ENCODE measurements at regions not wholly inside any gene's neighbourhood (a gene's known extent, or its start where the extent isn't known, plus 50 kb on each side); places are given as distances from the start of the nearest gene placed in this dataset.

- peak; percentile 22; the same call in 1 of the 2 replicates for TF ChIP-seq RNF2 (IDR thresholded peaks at IDR 0.05)
- no peak for TF ChIP-seq ZEB2 (IDR thresholded peaks at IDR 0.05)
- TF ChIP-seq MCM7 (IDR thresholded peaks at IDR 0.05): no peak
- peak; percentile 50; the same call in 1 of the 2 replicates for TF ChIP-seq CREB3 (tag; conservative IDR thresholded peaks at IDR 0.05; ENCODE audit: low read depth)
- TF ChIP-seq TAF15 (IDR thresholded peaks at IDR 0.05; ENCODE audit: low read depth, low read length): no peak
- TF ChIP-seq ZBTB26 (CRISPR knock-in tag; IDR thresholded peaks at IDR 0.05): no peak
- no peak for TF ChIP-seq DEAF1 (CRISPR knock-in tag; IDR thresholded peaks at IDR 0.05)
- no peak for TF ChIP-seq NFYB (IDR thresholded peaks at IDR 0.05; ENCODE audit: extremely low read depth, insufficient read length)
- no peak for TF ChIP-seq SMC3 (conservative IDR thresholded peaks at IDR 0.05; ENCODE audit: insufficient read depth, low read depth, low read length)
- no peak for TF ChIP-seq STAT6 (CRISPR knock-in tag; IDR thresholded peaks at IDR 0.05)
- TF ChIP-seq THRA (IDR thresholded peaks at IDR 0.05): no peak
- TF ChIP-seq ZBTB9 (CRISPR knock-in tag; IDR thresholded peaks at IDR 0.05): no peak
- TF ChIP-seq MAZ (CRISPR knock-in tag; conservative IDR thresholded peaks at IDR 0.05 in 1 of 2, IDR thresholded peaks at IDR 0.05 in 1 of 2): no peak; a peak in 1 of 4 replicates
- TF ChIP-seq NEUROD1 (IDR thresholded peaks at IDR 0.05; ENCODE audit: borderline replicate concordance, low read depth, low read length, partially characterized antibody): no peak
- no peak for TF ChIP-seq CBFA2T2 (conservative IDR thresholded peaks at IDR 0.05)
- TF ChIP-seq ZNF347 (CRISPR knock-in tag; IDR thresholded peaks at IDR 0.05; ENCODE audit: low read depth): no peak
- TF ChIP-seq MED1 (CRISPR knock-in tag; IDR thresholded peaks at IDR 0.05; ENCODE audit: borderline replicate concordance): no peak
- TF ChIP-seq PURB (CRISPR knock-in tag; IDR thresholded peaks at IDR 0.05; ENCODE audit: low read depth): no peak
- no peak for TF ChIP-seq TCFL5 (CRISPR knock-in tag; conservative IDR thresholded peaks at IDR 0.05)
Measured at GRCh38 chr17:77453613-77454241, 313.0 kb downstream of the SEC14L1 start (continued).
